GM19099 (cell line): ENCODE measurements at regions not wholly inside any gene's neighbourhood (a gene's known extent, or its start where the extent isn't known, plus 50 kb on each side); places are given as distances from the start of the nearest gene placed in this dataset.

Experiments
- POLR2A ChIP-seq: IDR thresholded peaks from 3 replicates; pipeline ENCODE4 v1.6.1; 2011; ENCODE audit warnings: low read depth; ENCODE audit not compliant: insufficient read length; ENCODE audit errors: extremely low read depth

DNA sequence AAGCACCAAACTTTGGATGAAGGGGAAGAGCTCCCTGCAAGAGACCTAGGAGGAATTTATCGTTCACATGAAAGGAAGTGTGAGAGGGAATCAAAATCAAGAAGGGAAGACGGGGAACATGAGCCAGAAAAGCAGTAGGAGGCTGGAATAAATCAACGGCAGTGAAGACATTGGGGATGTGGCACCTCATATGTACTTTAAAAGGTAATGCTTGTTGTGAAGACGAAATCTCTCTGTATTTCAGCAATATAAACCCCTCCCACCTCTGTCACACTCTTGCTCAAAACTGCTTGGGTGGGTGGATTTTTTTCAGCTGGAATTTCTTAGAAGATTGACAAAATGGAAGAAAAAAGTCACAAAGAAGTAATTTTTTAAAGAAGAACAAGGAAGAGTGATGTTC is 243.5 kb downstream of the BUD13 start:
- no peak for TF ChIP-seq POLR2A

- no peak for TF ChIP-seq POLR2A
Measured at GRCh38 chr11:116527180-116527991, 245.4 kb downstream of the BUD13 start.

- TF ChIP-seq POLR2A = no peak
Measured at GRCh38 chr11:116525961-116526495, 246.8 kb downstream of the BUD13 start.

DNA sequence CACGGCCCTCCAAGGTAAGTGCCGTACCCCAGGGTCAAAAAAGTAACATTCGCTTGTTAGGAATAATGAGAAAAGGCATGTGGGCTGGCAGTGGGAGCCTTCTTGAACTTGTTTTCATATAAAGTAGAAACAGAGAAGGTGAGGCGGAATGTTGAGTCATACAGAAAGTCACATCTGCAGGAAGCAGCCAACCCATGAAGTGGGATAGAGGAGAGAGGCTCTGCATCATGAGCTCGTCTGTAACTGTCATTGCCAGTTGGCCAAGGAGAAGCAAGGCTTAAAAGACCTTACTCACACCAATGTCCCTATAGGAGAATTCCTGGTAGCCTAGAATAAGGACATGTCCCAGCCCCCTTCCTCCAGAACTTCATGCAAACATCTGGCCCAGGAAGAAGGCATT is 253.3 kb downstream of the BUD13 start:
- no peak for TF ChIP-seq POLR2A

GRCh38 chr11:116518141-116518540 is 254.6 kb downstream of the BUD13 start:
- no peak for TF ChIP-seq POLR2A

- TF ChIP-seq POLR2A = no peak
Measured at GRCh38 chr11:116517584-116517983, 255.2 kb downstream of the BUD13 start.

- no peak for TF ChIP-seq POLR2A
Measured at GRCh38 chr11:116517077-116517476, 255.7 kb downstream of the BUD13 start.

GRCh38 chr11:116515664-116516184 is 257.1 kb downstream of the BUD13 start:
- no peak for TF ChIP-seq POLR2A

GRCh38 chr11:116513894-116514293 is 258.9 kb downstream of the BUD13 start:
- no peak for TF ChIP-seq POLR2A

DNA sequence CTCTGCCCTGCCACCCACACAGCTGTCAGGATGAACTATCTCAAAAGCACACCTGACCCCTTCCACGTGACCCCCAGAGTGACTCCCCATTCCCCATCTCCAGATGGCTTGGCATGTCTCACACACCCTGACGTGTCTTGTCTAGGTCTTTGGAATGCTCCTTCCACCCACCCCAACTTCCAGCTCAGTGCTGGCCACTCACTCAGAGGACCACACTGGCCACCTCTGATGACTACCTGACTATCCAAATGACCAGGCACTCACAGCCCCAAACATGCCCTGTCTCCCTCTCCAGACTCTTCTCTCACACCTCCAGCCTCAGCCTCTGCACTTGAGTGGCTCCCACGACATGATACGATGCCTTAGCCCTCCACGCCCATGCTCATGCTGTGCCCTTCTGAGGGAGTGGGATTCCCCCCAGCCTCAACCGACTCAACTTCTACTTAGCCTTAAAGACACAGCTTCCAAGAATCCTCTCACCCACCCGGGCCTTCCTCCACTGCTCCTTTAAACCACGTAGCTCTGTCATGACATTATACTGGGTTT is 259.4 kb downstream of the BUD13 start:
- TF ChIP-seq POLR2A = no peak

DNA sequence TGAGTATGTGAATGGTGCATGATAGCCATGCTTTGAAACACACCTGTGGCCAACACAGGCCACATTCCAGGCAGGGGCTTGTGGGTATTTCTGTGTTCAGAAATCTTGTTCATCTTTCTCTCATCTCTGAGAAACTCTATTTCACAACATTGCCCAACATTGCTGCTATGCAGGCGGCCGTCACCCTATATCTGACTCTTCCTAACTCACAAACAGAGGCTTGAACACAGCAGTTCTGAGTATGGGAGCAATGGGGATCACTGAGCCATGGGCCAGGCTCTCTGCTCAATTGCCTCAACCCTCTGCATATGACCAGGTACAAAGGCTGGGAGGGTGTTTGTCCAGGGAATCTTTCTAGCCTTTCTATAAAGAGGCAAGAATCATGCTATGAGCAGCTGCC is 259.9 kb downstream of the BUD13 start:
- TF ChIP-seq POLR2A = no peak

DNA sequence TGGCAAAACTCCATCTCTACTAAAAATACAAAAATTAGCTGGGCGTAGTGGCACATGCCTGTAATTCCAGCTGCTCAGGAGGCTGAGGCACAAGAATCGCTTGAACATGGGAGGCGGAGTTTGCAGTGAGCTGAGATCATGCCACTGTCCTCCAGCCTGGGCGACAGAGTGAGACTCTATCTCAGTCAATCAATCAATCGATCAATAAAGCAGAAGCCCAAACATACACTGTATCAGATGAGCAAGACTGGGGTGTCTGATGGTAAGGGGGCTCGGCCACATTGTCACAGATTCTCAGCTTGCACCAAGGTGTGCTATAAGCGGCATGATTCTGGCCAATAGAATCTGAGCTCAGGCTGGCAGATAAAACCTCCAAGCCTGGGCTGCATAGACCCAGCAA is 261.1 kb downstream of the BUD13 start:
- TF ChIP-seq POLR2A = no peak

DNA sequence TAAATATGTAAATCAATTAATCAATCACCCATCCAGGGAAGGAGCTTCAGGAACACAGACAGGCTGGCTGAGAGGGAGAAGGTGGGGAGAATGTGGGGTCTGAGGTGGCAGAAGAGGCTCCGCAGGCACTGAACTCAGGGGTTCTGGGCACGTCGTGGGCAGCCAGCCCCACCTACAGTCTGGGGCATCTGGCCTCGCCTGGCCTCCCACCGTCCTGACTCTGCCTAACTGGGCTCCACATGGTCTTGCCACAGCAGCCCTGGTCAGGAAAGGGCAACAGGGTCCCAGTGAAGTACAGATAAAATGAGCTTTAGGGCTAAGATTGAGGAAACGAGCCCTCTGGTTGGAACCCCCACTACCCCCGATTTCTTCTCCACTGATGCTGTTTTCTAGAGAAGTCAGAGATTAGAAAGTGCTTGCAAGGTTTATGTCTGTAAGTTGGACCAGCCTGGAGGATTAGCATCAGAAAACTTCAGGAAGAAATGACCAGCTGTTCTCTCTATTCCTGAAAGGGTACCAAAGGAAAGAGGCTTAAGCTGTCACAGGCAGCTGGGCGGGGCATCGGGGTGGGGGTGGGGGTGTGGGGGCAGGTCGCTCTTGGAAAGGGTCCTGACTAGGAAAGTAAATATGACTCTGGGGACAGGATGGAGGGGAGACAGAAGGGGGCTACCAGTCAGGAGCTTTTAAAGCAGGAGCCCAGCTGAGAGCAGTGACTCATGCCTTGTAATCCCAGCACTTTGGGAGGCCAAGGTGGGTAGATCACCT is 261.7 kb downstream of the BUD13 start:
- TF ChIP-seq POLR2A = no peak

DNA sequence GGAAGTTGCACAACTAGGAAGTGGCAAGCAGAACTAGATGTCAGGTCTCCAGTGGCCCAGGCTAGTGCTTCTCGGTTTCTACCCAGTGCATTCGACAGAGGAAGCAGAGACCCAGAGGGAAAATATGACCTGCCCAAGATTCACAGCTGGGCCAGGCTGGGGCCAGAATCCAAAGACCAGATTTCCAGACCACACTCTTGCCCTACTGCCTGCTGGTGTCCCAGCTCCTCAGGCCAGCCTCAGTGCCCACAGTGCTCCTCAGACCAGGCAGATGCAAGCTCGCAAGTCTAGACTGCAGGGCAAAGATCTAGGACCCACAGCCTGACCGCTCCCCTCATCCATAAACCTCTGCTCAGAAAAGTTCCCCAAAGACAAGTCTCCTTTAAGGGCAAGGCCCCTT is 262.6 kb downstream of the BUD13 start:
- no peak for TF ChIP-seq POLR2A

DNA sequence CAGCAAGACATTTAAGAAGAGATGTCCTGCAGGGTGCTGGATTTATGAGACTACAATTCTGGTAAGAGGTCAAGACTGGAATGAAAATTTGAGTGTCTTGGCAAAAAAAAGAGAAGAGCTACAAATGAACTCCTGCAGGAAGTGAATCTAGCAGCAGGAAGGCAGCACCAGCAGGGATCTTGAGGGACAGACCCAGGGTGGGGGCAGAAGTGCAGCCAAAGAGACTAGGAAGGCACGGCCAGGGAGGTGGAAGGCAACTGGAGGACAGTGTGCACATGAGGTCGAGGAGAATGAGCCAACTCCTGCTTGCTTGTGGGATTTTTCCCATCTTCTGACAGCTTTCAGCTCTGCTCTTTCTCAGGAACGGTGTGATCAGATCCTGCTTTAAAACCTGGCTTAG is 263.2 kb downstream of the BUD13 start:
- no peak for TF ChIP-seq POLR2A

GRCh38 chr11:116507849-116508695 is 264.7 kb downstream of the BUD13 start:
- TF ChIP-seq POLR2A = no peak
